ENCODE measurements at regions not wholly inside any gene's neighbourhood (a gene's known extent, or its start where the extent isn't known, plus 50 kb on each side); places are given as distances from the start of the nearest gene placed in this dataset.

DNA sequence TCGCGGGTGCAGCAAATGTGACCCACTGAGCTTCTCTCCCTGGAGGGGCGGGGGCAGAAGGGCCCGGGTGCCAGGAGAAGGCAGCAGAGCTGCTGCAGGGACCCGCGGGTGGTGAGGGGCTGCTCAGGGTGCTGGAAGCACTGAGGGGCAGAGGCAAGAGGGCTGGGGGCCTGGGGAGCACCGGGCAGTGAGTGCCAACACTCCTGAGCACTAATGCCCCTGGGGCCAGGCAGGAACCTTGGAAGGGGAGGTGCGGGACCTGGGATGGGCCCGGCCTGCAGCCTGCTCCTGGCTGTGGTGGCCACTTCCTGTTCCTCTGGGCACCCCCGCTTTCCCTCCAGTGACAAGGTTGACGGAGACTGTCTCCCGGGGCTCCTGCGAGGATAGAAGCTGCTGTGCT is 66.5 kb upstream of the ADRA2C start:
- no peak for ATAC-seq
- no peak for TF ChIP-seq ZFP3 (CRISPR knock-in tag; IDR thresholded peaks at IDR 0.05)

DNA sequence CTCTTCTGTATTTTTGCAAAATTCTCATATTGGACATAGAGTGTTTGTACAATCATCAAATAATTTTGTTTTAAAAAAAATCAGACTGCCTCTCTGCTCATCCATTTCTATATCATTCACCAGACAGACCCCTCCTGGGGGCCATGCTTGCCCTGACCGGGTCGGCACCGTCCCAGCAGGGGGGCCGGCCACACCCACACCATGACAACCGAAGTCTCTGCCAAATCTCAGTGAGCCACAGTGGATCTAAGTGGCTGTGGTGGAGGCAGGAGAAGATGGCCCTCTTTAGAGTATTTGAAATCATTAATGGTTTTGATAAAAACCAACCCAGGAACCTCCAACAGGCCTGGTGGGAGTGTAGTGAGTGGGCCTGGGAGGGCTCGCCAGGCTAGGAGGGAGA is 66.9 kb upstream of the ADRA2C start:
- ATAC-seq = no peak
- TF ChIP-seq, protein P1, sequence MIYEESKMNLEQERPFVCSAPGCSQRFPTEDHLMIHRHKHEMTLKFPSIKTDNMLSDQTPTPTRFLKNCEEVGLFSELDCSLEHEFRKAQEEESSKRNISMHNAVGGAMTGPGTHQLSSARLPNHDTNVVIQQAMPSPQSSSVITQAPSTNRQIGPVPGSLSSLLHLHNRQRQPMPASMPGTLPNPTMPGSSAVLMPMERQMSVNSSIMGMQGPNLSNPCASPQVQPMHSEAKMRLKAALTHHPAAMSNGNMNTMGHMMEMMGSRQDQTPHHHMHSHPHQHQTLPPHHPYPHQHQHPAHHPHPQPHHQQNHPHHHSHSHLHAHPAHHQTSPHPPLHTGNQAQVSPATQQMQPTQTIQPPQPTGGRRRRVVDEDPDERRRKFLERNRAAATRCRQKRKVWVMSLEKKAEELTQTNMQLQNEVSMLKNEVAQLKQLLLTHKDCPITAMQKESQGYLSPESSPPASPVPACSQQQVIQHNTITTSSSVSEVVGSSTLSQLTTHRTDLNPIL (CRISPR knock-in tag; IDR thresholded peaks at IDR 0.05; ENCODE audit: low read depth) = no peak
- TF ChIP-seq ARNTL (CRISPR knock-in tag; IDR thresholded peaks at IDR 0.05; ENCODE audit: borderline replicate concordance, low read depth) = no peak
- no peak for TF ChIP-seq ZFP3 (CRISPR knock-in tag; IDR thresholded peaks at IDR 0.05)
- no peak for TF ChIP-seq GLIS3 (CRISPR knock-in tag; IDR thresholded peaks at IDR 0.05)
- no peak for TF ChIP-seq RARB (CRISPR knock-in tag; IDR thresholded peaks at IDR 0.05)
- TF ChIP-seq, protein P2, sequence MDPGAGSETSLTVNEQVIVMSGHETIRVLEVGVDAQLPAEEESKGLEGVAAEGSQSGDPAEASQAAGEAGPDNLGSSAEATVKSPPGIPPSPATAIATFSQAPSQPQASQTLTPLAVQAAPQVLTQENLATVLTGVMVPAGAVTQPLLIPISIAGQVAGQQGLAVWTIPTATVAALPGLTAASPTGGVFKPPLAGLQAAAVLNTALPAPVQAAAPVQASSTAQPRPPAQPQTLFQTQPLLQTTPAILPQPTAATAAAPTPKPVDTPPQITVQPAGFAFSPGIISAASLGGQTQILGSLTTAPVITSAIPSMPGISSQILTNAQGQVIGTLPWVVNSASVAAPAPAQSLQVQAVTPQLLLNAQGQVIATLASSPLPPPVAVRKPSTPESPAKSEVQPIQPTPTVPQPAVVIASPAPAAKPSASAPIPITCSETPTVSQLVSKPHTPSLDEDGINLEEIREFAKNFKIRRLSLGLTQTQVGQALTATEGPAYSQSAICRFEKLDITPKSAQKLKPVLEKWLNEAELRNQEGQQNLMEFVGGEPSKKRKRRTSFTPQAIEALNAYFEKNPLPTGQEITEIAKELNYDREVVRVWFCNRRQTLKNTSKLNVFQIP (CRISPR knock-in tag; IDR thresholded peaks at IDR 0.05; ENCODE audit: borderline replicate concordance, low read depth) = no peak
- no peak for TF ChIP-seq ISL1 (CRISPR knock-in tag; IDR thresholded peaks at IDR 0.05)
- no peak for TF ChIP-seq ZFP30 (CRISPR knock-in tag; IDR thresholded peaks at IDR 0.05)
- TF ChIP-seq ZNF70 (CRISPR knock-in tag; IDR thresholded peaks at IDR 0.05) = no peak
- no peak for TF ChIP-seq ZC3H10 (CRISPR knock-in tag; IDR thresholded peaks at IDR 0.05)
- TF ChIP-seq SNAI2 (CRISPR knock-in tag; IDR thresholded peaks at IDR 0.05) = no peak
- TF ChIP-seq OSR1 (CRISPR knock-in tag; IDR thresholded peaks at IDR 0.05) = no peak
- TF ChIP-seq, protein P3, sequence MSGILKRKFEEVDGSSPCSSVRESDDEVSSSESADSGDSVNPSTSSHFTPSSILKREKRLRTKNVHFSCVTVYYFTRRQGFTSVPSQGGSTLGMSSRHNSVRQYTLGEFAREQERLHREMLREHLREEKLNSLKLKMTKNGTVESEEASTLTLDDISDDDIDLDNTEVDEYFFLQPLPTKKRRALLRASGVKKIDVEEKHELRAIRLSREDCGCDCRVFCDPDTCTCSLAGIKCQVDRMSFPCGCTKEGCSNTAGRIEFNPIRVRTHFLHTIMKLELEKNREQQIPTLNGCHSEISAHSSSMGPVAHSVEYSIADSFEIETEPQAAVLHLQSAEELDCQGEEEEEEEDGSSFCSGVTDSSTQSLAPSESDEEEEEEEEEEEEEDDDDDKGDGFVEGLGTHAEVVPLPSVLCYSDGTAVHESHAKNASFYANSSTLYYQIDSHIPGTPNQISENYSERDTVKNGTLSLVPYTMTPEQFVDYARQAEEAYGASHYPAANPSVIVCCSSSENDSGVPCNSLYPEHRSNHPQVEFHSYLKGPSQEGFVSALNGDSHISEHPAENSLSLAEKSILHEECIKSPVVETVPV (CRISPR knock-in tag; IDR thresholded peaks at IDR 0.05) = no peak
- TF ChIP-seq CSDC2 (CRISPR knock-in tag; IDR thresholded peaks at IDR 0.05) = no peak
- TF ChIP-seq TCF4 (CRISPR knock-in tag; IDR thresholded peaks at IDR 0.05; ENCODE audit: borderline replicate concordance) = no peak
- no peak for TF ChIP-seq PPARA (CRISPR knock-in tag; IDR thresholded peaks at IDR 0.05; ENCODE audit: borderline replicate concordance)
- TF ChIP-seq ZNF565 (CRISPR knock-in tag; conservative IDR thresholded peaks at IDR 0.05; ENCODE audit: low read depth) = no peak
- TF ChIP-seq TOX (CRISPR knock-in tag; IDR thresholded peaks at IDR 0.05; ENCODE audit: borderline replicate concordance) = no peak

DNA sequence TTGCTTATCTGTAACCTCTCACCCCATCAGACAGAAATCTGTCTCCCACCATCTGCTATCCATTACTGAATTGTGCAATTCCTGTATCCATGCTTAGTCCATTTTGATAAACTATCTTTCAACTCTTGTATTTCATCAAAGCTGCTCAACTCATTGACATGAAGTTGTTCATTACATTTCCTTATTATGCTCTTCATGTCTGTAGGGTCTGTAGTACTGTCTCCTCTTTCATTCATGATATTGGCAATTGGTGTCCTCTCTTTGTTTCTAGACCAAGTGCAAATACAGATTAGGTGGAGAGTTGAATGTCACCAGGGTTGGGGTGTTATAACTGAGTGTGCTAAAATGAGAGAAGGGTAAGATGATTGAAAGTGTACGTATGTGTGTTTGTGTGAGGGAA is 69.2 kb upstream of the ADRA2C start:
- no peak for ATAC-seq
- TF ChIP-seq CSDC2 (CRISPR knock-in tag; IDR thresholded peaks at IDR 0.05) (no peak), ESRRG (CRISPR knock-in tag; IDR thresholded peaks at IDR 0.05) (no peak)

DNA sequence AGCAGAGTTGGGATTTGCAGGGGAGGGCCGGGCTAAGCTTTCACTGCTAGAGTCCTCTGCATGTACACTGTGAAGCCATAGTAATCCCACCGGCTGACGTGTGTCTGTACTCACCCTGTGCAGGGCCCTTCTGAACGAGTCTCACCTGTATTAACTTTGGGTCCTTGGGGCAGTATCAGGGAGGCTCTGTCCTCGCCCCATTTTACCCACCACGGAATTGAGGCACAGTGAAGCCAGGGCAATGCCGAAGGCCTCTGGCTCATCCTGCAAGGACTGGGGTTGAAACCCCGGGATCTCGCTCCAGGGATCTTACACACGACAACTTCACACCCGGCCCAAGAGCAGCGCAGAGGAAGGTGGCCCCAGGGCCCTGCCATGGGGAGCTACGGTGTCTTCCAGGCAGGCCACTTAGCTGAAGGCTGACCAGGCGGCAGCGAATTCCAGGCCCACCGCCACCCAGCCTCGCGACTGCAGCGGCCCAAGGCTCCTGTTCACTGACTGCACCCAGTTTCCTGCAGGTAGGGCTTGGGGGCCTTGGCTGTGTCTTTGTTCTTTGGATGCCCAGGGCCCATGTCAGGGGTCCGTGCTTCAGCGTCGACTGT is 75.5 kb upstream of the ADRA2C start:
- no peak for ATAC-seq
- TF ChIP-seq, protein P4, sequence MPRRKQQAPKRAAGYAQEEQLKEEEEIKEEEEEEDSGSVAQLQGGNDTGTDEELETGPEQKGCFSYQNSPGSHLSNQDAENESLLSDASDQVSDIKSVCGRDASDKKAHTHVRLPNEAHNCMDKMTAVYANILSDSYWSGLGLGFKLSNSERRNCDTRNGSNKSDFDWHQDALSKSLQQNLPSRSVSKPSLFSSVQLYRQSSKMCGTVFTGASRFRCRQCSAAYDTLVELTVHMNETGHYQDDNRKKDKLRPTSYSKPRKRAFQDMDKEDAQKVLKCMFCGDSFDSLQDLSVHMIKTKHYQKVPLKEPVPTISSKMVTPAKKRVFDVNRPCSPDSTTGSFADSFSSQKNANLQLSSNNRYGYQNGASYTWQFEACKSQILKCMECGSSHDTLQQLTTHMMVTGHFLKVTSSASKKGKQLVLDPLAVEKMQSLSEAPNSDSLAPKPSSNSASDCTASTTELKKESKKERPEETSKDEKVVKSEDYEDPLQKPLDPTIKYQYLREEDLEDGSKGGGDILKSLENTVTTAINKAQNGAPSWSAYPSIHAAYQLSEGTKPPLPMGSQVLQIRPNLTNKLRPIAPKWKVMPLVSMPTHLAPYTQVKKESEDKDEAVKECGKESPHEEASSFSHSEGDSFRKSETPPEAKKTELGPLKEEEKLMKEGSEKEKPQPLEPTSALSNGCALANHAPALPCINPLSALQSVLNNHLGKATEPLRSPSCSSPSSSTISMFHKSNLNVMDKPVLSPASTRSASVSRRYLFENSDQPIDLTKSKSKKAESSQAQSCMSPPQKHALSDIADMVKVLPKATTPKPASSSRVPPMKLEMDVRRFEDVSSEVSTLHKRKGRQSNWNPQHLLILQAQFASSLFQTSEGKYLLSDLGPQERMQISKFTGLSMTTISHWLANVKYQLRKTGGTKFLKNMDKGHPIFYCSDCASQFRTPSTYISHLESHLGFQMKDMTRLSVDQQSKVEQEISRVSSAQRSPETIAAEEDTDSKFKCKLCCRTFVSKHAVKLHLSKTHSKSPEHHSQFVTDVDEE (CRISPR knock-in tag; IDR thresholded peaks at IDR 0.05) = no peak
- no peak for TF ChIP-seq OSR1 (CRISPR knock-in tag; IDR thresholded peaks at IDR 0.05)
- TF ChIP-seq ZFP3 (CRISPR knock-in tag; IDR thresholded peaks at IDR 0.05) = no peak
- TF ChIP-seq SNAI2 (CRISPR knock-in tag; IDR thresholded peaks at IDR 0.05) = no peak
- TF ChIP-seq ZNF565 (CRISPR knock-in tag; conservative IDR thresholded peaks at IDR 0.05; ENCODE audit: low read depth) = no peak
- TF ChIP-seq, protein P1 (CRISPR knock-in tag; IDR thresholded peaks at IDR 0.05; ENCODE audit: low read depth) = no peak
- TF ChIP-seq BACH2 (CRISPR knock-in tag; IDR thresholded peaks at IDR 0.05; ENCODE audit: borderline replicate concordance) = no peak
- no peak for TF ChIP-seq PPARA (CRISPR knock-in tag; IDR thresholded peaks at IDR 0.05; ENCODE audit: borderline replicate concordance)
- no peak for TF ChIP-seq GLIS3 (CRISPR knock-in tag; IDR thresholded peaks at IDR 0.05)
- TF ChIP-seq CSDC2 (CRISPR knock-in tag; IDR thresholded peaks at IDR 0.05) = no peak
- no peak for TF ChIP-seq ZNF70 (CRISPR knock-in tag; IDR thresholded peaks at IDR 0.05)
- no peak for TF ChIP-seq ESRRG (CRISPR knock-in tag; IDR thresholded peaks at IDR 0.05)
- no peak for TF ChIP-seq ZFP30 (CRISPR knock-in tag; IDR thresholded peaks at IDR 0.05)
- TF ChIP-seq, protein P5, sequence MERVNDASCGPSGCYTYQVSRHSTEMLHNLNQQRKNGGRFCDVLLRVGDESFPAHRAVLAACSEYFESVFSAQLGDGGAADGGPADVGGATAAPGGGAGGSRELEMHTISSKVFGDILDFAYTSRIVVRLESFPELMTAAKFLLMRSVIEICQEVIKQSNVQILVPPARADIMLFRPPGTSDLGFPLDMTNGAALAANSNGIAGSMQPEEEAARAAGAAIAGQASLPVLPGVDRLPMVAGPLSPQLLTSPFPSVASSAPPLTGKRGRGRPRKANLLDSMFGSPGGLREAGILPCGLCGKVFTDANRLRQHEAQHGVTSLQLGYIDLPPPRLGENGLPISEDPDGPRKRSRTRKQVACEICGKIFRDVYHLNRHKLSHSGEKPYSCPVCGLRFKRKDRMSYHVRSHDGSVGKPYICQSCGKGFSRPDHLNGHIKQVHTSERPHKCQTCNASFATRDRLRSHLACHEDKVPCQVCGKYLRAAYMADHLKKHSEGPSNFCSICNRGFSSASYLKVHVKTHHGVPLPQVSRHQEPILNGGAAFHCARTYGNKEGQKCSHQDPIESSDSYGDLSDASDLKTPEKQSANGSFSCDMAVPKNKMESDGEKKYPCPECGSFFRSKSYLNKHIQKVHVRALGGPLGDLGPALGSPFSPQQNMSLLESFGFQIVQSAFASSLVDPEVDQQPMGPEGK (CRISPR knock-in tag; IDR thresholded peaks at IDR 0.05; ENCODE audit: borderline replicate concordance) = no peak
- TF ChIP-seq ARNTL (CRISPR knock-in tag; IDR thresholded peaks at IDR 0.05; ENCODE audit: borderline replicate concordance, low read depth) = no peak
- TF ChIP-seq TCF4 (CRISPR knock-in tag; IDR thresholded peaks at IDR 0.05; ENCODE audit: borderline replicate concordance) = no peak
- TF ChIP-seq, protein P2 (CRISPR knock-in tag; IDR thresholded peaks at IDR 0.05; ENCODE audit: borderline replicate concordance, low read depth) = no peak
